ENCODE measurements at regions not wholly inside any gene's neighbourhood (a gene's known extent, or its start where the extent isn't known, plus 50 kb on each side); places are given as distances from the start of the nearest gene placed in this dataset.

GRCh38 chr2:60313470-60314172 lies 239.8 kb downstream of the BCL11A start:
- ATAC-seq = no peak
- no peak for TF ChIP-seq ZFP30 (CRISPR knock-in tag; IDR thresholded peaks at IDR 0.05)
- no peak for TF ChIP-seq RARB (CRISPR knock-in tag; IDR thresholded peaks at IDR 0.05)
- no peak for TF ChIP-seq ESRRG (CRISPR knock-in tag; IDR thresholded peaks at IDR 0.05)
- no peak for TF ChIP-seq SNAI2 (CRISPR knock-in tag; IDR thresholded peaks at IDR 0.05)
- TF ChIP-seq ZNF8 (CRISPR knock-in tag; IDR thresholded peaks at IDR 0.05) = no peak
- no peak for TF ChIP-seq OSR1 (CRISPR knock-in tag; IDR thresholded peaks at IDR 0.05)
- TF ChIP-seq, protein P1, sequence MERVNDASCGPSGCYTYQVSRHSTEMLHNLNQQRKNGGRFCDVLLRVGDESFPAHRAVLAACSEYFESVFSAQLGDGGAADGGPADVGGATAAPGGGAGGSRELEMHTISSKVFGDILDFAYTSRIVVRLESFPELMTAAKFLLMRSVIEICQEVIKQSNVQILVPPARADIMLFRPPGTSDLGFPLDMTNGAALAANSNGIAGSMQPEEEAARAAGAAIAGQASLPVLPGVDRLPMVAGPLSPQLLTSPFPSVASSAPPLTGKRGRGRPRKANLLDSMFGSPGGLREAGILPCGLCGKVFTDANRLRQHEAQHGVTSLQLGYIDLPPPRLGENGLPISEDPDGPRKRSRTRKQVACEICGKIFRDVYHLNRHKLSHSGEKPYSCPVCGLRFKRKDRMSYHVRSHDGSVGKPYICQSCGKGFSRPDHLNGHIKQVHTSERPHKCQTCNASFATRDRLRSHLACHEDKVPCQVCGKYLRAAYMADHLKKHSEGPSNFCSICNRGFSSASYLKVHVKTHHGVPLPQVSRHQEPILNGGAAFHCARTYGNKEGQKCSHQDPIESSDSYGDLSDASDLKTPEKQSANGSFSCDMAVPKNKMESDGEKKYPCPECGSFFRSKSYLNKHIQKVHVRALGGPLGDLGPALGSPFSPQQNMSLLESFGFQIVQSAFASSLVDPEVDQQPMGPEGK (CRISPR knock-in tag; IDR thresholded peaks at IDR 0.05; ENCODE audit: borderline replicate concordance) = no peak
- TF ChIP-seq ARNTL (CRISPR knock-in tag; IDR thresholded peaks at IDR 0.05; ENCODE audit: borderline replicate concordance, low read depth) = no peak
- TF ChIP-seq ZFP3 (CRISPR knock-in tag; IDR thresholded peaks at IDR 0.05) = no peak
- TF ChIP-seq CSRNP3 (CRISPR knock-in tag; IDR thresholded peaks at IDR 0.05) = no peak
- no peak for TF ChIP-seq TCF4 (CRISPR knock-in tag; IDR thresholded peaks at IDR 0.05; ENCODE audit: borderline replicate concordance)
- TF ChIP-seq, protein P2, sequence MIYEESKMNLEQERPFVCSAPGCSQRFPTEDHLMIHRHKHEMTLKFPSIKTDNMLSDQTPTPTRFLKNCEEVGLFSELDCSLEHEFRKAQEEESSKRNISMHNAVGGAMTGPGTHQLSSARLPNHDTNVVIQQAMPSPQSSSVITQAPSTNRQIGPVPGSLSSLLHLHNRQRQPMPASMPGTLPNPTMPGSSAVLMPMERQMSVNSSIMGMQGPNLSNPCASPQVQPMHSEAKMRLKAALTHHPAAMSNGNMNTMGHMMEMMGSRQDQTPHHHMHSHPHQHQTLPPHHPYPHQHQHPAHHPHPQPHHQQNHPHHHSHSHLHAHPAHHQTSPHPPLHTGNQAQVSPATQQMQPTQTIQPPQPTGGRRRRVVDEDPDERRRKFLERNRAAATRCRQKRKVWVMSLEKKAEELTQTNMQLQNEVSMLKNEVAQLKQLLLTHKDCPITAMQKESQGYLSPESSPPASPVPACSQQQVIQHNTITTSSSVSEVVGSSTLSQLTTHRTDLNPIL (CRISPR knock-in tag; IDR thresholded peaks at IDR 0.05; ENCODE audit: low read depth) = no peak
- TF ChIP-seq BACH2 (CRISPR knock-in tag; IDR thresholded peaks at IDR 0.05; ENCODE audit: borderline replicate concordance) = no peak
- TF ChIP-seq ZNF565 (CRISPR knock-in tag; conservative IDR thresholded peaks at IDR 0.05; ENCODE audit: low read depth) = no peak

- ATAC-seq = no peak
Measured at GRCh38 chr2:60312618-60313017, 240.8 kb downstream of the BCL11A start.

DNA sequence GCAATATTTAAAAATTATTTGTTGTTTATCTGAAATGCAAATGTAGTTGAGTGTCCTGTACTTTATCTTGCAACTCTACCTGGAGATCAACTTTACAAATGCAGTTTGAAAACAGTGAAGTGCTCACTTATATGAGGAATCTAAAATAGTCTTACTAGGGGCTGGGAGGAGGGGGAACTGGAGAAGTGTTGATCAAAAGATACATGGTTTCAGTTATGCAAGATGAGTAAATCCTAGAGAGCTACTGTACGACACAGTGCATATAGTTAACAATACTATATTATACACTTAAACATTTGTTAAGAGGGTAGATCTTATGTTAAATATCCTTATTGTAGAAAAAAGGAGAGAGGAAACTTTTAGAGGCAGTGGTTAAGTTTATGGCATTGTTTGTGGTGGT lies 241.9 kb downstream of the BCL11A start:
- no peak for ATAC-seq
- TF ChIP-seq CSDC2 (CRISPR knock-in tag; IDR thresholded peaks at IDR 0.05) = no peak
- no peak for TF ChIP-seq CSRNP3 (CRISPR knock-in tag; IDR thresholded peaks at IDR 0.05)
- no peak for TF ChIP-seq ESRRG (CRISPR knock-in tag; IDR thresholded peaks at IDR 0.05)
- TF ChIP-seq ARNTL (CRISPR knock-in tag; IDR thresholded peaks at IDR 0.05; ENCODE audit: borderline replicate concordance, low read depth) = no peak
- TF ChIP-seq POU6F1 (CRISPR knock-in tag; IDR thresholded peaks at IDR 0.05; ENCODE audit: borderline replicate concordance, low read depth) = no peak
- TF ChIP-seq ZFP30 (CRISPR knock-in tag; IDR thresholded peaks at IDR 0.05) = no peak
- TF ChIP-seq ZNF565 (CRISPR knock-in tag; conservative IDR thresholded peaks at IDR 0.05; ENCODE audit: low read depth) = no peak
- TF ChIP-seq RARB (CRISPR knock-in tag; IDR thresholded peaks at IDR 0.05) = no peak
- TF ChIP-seq, protein P1 (CRISPR knock-in tag; IDR thresholded peaks at IDR 0.05; ENCODE audit: borderline replicate concordance) = no peak
- no peak for TF ChIP-seq SNAI2 (CRISPR knock-in tag; IDR thresholded peaks at IDR 0.05)
- no peak for TF ChIP-seq ZNF8 (CRISPR knock-in tag; IDR thresholded peaks at IDR 0.05)
- TF ChIP-seq ZFP3 (CRISPR knock-in tag; IDR thresholded peaks at IDR 0.05) = no peak
- TF ChIP-seq OSR1 (CRISPR knock-in tag; IDR thresholded peaks at IDR 0.05) = no peak

More at GRCh38 chr2:60312618-60313017, 240.8 kb downstream of the BCL11A start:
- TF ChIP-seq BACH2 (CRISPR knock-in tag; IDR thresholded peaks at IDR 0.05; ENCODE audit: borderline replicate concordance) = no peak
- TF ChIP-seq, protein P3, sequence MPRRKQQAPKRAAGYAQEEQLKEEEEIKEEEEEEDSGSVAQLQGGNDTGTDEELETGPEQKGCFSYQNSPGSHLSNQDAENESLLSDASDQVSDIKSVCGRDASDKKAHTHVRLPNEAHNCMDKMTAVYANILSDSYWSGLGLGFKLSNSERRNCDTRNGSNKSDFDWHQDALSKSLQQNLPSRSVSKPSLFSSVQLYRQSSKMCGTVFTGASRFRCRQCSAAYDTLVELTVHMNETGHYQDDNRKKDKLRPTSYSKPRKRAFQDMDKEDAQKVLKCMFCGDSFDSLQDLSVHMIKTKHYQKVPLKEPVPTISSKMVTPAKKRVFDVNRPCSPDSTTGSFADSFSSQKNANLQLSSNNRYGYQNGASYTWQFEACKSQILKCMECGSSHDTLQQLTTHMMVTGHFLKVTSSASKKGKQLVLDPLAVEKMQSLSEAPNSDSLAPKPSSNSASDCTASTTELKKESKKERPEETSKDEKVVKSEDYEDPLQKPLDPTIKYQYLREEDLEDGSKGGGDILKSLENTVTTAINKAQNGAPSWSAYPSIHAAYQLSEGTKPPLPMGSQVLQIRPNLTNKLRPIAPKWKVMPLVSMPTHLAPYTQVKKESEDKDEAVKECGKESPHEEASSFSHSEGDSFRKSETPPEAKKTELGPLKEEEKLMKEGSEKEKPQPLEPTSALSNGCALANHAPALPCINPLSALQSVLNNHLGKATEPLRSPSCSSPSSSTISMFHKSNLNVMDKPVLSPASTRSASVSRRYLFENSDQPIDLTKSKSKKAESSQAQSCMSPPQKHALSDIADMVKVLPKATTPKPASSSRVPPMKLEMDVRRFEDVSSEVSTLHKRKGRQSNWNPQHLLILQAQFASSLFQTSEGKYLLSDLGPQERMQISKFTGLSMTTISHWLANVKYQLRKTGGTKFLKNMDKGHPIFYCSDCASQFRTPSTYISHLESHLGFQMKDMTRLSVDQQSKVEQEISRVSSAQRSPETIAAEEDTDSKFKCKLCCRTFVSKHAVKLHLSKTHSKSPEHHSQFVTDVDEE (CRISPR knock-in tag; IDR thresholded peaks at IDR 0.05) = no peak
- no peak for TF ChIP-seq ZNF8 (CRISPR knock-in tag; IDR thresholded peaks at IDR 0.05)
- no peak for TF ChIP-seq TCF4 (CRISPR knock-in tag; IDR thresholded peaks at IDR 0.05; ENCODE audit: borderline replicate concordance)
- no peak for TF ChIP-seq ZNF565 (CRISPR knock-in tag; conservative IDR thresholded peaks at IDR 0.05; ENCODE audit: low read depth)
- no peak for TF ChIP-seq SNAI2 (CRISPR knock-in tag; IDR thresholded peaks at IDR 0.05)
